T-cell (primary cell): ENCODE measurements at regions not wholly inside any gene's neighbourhood (a gene's known extent, or its start where the extent isn't known, plus 50 kb on each side); places are given as distances from the start of the nearest gene placed in this dataset.

Experiments used
- ATAC-seq, 4 experiments: fragments of 200-7000 bp in 3 of 4; fragments of 150-1000 bp in 1 of 4; cut with Tn5 transposase; replicated peaks in 1 of 4; 1 replicate in 3 of 4; 2 replicates in 1 of 4; pipeline ENCODE4 v1.10.0; 2021; ENCODE audit warnings: moderate library complexity in 3 of 4, mild to moderate bottlenecking in 2 of 4, moderate number of reproducible peaks in 1 of 4
- CTCF ChIA-PET, 2 donors: fragments of 300-600 bp; sonication (Branson Sonifier 250); formaldehyde crosslinking; loops; one replicate each; lab custom pipeline; 2022; ENCODE audit warnings: antibody characterized with exemption in 2 of 2; lab: Charles Lee
- POLR2A ChIA-PET, 2 donors: fragments of 300-600 bp; sonication (Branson Sonifier 250); formaldehyde crosslinking; loops; one replicate each; lab custom pipeline; 2022; ENCODE audit warnings: antibody characterized with exemption in 2 of 2; lab: Charles Lee
- DNase-seq, 35 experiments: peaks; one replicate each; pipeline versions ENCODE4 v3.0.0 to v3.0.0-alpha.2; 2013 to 2023
- H3K27ac ChIP-seq: one replicate; pipeline ENCODE4 v1.5.1; 2013; ENCODE audit warnings: low read length
- H3K27me3 ChIP-seq, 2 experiments: replicated peaks in 1 of 2; 1 replicate in 1 of 2; 2 replicates in 1 of 2; pipeline versions ENCODE4 v1.6.1 to v1.7.0; 2013; ENCODE audit warnings: low read length in 1 of 2, mixed read lengths in 1 of 2; ENCODE audit not compliant: control insufficient read depth in 2 of 2, insufficient read depth in 2 of 2; ENCODE audit errors: extremely low read depth in 1 of 2
- H3K36me3 ChIP-seq, 2 donors: 1 replicate in 1 of 2; 2 replicates in 1 of 2; pipeline versions ENCODE4 v1.6.1 to v1.7.0; 2013; ENCODE audit warnings: low read length in 1 of 2; ENCODE audit not compliant: control insufficient read depth in 2 of 2, insufficient read depth in 1 of 2; ENCODE audit errors: extremely low read depth in 1 of 2
- H3K4me1 ChIP-seq, 2 experiments: 1 replicate in 1 of 2; 2 replicates in 1 of 2; pipeline versions ENCODE4 v1.6.1 to v1.7.0; 2013; ENCODE audit warnings: low read length in 2 of 2, mixed read lengths in 1 of 2; ENCODE audit not compliant: insufficient read depth in 2 of 2, control insufficient read depth in 1 of 2; ENCODE audit errors: extremely low read depth in 1 of 2
- H3K4me3 ChIP-seq, 2 donors: 1 replicate in 1 of 2; 2 replicates in 1 of 2; pipeline versions ENCODE4 v1.5.1 to v1.7.0; 2013; ENCODE audit warnings: mild to moderate bottlenecking in 2 of 2, low read length in 1 of 2, moderate library complexity in 1 of 2; ENCODE audit not compliant: control insufficient read depth in 1 of 2; ENCODE audit errors: extremely low read depth in 1 of 2
- H3K9me3 ChIP-seq: 2 replicates; pipeline ENCODE4 v1.7.0; 2013
- H3K27ac Mint-ChIP-seq, 2 donors: one replicate each; pipeline ENCODE4 v1.8.0; 2020 to 2021; ENCODE audit warnings: mild to moderate bottlenecking in 2 of 2, mixed read lengths in 2 of 2
- H3K27me3 Mint-ChIP-seq, 2 donors: one replicate each; pipeline ENCODE4 v1.8.0; 2021 to 2022; ENCODE audit warnings: mixed read lengths in 2 of 2
- H3K36me3 Mint-ChIP-seq: one replicate; pipeline ENCODE4 v1.8.0; 2021; ENCODE audit warnings: mixed read lengths
- H3K4me1 Mint-ChIP-seq, 3 donors: one replicate each; pipeline ENCODE4 v1.8.0; 2020 to 2022; ENCODE audit warnings: mixed read lengths in 3 of 3, mild to moderate bottlenecking in 1 of 3
- H3K4me3 Mint-ChIP-seq, 3 donors: one replicate each; pipeline ENCODE4 v1.8.0; 2020 to 2022; ENCODE audit warnings: mild to moderate bottlenecking in 3 of 3, mixed read lengths in 3 of 3, moderate library complexity in 3 of 3
- H3K9me3 Mint-ChIP-seq, 3 donors: one replicate each; pipeline ENCODE4 v1.8.0; 2020 to 2022; ENCODE audit warnings: mixed read lengths in 3 of 3
- WGBS: methylation state at CpG from one replicate; pipeline ENCODE4 v1.1.5; 2013; ENCODE audit warnings: missing lambda C conversion rate; ENCODE audit not compliant: insufficient coverage; 5-methylcytosine and 5-hydroxymethylcytosine counted together

- H3K9me3 ChIP-seq: no peaks in the 10 kb centered on the region
- no peaks in the 10 kb centered on the region for H3K4me1 ChIP-seq
- H3K4me3 ChIP-seq: no peak overlapping the region
- no peaks in the 10 kb centered on the region for H3K36me3 ChIP-seq
- Mint-ChIP-seq H3K4me1 (peaks cover 0 to 8% (median 0%) of the 10 kb centered on the region in 3 donors), H3K4me3 (no peak overlapping the region), H3K27ac (no peak overlapping the region), H3K36me3 (no peaks in the 10 kb centered on the region), H3K9me3 (no peaks in the 10 kb centered on the region), H3K27me3 (peaks cover 9 to 13% of the 10 kb centered on the region in 2 donors)
- CTCF ChIA-PET: no interaction called here
- H3K27me3 ChIP-seq: peaks cover 0 to 23% of the 10 kb centered on the region in 2 experiments
- H3K27ac ChIP-seq: no peak overlapping the region
- POLR2A ChIA-PET: no interaction called here
- DNase-seq (no peak), ATAC-seq (no peak)
- 82% methylated on average over 8 of the region's 14 CpGs for WGBS
These were observed 324.4 kb upstream of the B3GAT1 start for GRCh38 chr11:134736251-134736947.

- Mint-ChIP-seq H3K9me3 (no peaks in the 10 kb centered on the region), H3K27ac (no peak overlapping the region), H3K36me3 (no peaks in the 10 kb centered on the region), H3K27me3 (peaks cover 9 to 13% of the 10 kb centered on the region in 2 donors), H3K4me1 (peaks cover 0 to 8% (median 0%) of the 10 kb centered on the region in 3 donors), H3K4me3 (peak overlapping the region in 1 of 3 donors; percentile 57)
- no peaks in the 10 kb centered on the region for H3K4me1 ChIP-seq
- ChIA-PET CTCF (no interaction called here), POLR2A (no interaction called here)
- no peak overlapping the region for H3K4me3 ChIP-seq
- H3K27ac ChIP-seq: no peak overlapping the region
- DNase-seq: peak in 1 of 35 experiments; percentile 4
- no peaks in the 10 kb centered on the region for H3K9me3 ChIP-seq
- H3K36me3 ChIP-seq: no peaks in the 10 kb centered on the region
- ATAC-seq: peak in 1 of 4 experiments; percentile 38
- H3K27me3 ChIP-seq: peaks cover 0 to 28% of the 10 kb centered on the region in 2 experiments
- WGBS: 0% methylated on average over 1 of the region's 14 CpGs
These were observed 322.9 kb upstream of the B3GAT1 start for GRCh38 chr11:134734894-134735293.

- peaks cover 0 to 25% of the 10 kb centered on the region in 2 experiments for H3K27me3 ChIP-seq
- DNase-seq (no peak), ATAC-seq (no peak)
- Mint-ChIP-seq H3K27me3 (peaks cover 9 to 13% of the 10 kb centered on the region in 2 donors), H3K9me3 (no peaks in the 10 kb centered on the region), H3K27ac (no peak overlapping the region), H3K4me1 (peaks cover 0 to 8% (median 0%) of the 10 kb centered on the region in 3 donors), H3K36me3 (no peaks in the 10 kb centered on the region), H3K4me3 (peak overlapping the region in 1 of 3 donors; percentile 57)
- H3K9me3 ChIP-seq: no peaks in the 10 kb centered on the region
- no peaks in the 10 kb centered on the region for H3K36me3 ChIP-seq
- WGBS: 85% methylated on average over 2 of the region's 9 CpGs
- ChIA-PET CTCF (no interaction called here), POLR2A (no interaction called here)
- no peak overlapping the region for H3K27ac ChIP-seq
- H3K4me1 ChIP-seq: no peaks in the 10 kb centered on the region
- no peak overlapping the region for H3K4me3 ChIP-seq
These were observed 322.3 kb upstream of the B3GAT1 start for GRCh38 chr11:134734141-134734845.

GRCh38 chr11:134733646-134734045 is 321.6 kb upstream of the B3GAT1 start:
- Mint-ChIP-seq H3K36me3 (no peaks in the 10 kb centered on the region), H3K4me1 (peaks cover 0 to 8% (median 0%) of the 10 kb centered on the region in 3 donors), H3K9me3 (no peaks in the 10 kb centered on the region), H3K4me3 (no peak overlapping the region), H3K27me3 (peaks cover 9 to 16% of the 10 kb centered on the region in 2 donors), H3K27ac (no peak overlapping the region)
- Histone ChIP-seq H3K4me1 (no peaks in the 10 kb centered on the region), H3K36me3 (no peaks in the 10 kb centered on the region), H3K27me3 (peaks cover 0 to 21% of the 10 kb centered on the region in 2 experiments), H3K4me3 (no peak overlapping the region), H3K9me3 (no peaks in the 10 kb centered on the region), H3K27ac (no peak overlapping the region)
- 63% methylated on average over 4 of the region's 9 CpGs for WGBS
- ATAC-seq (no peak), DNase-seq (no peak)
- ChIA-PET CTCF (no interaction called here), POLR2A (no interaction called here)

- no peaks in the 10 kb centered on the region for H3K36me3 ChIP-seq
- Mint-ChIP-seq H3K36me3 (no peaks in the 10 kb centered on the region), H3K27ac (no peak overlapping the region), H3K27me3 (peaks cover 23 to 26% of the 10 kb centered on the region in 2 donors), H3K4me3 (no peak overlapping the region), H3K9me3 (no peaks in the 10 kb centered on the region), H3K4me1 (peaks cover 0 to 8% (median 0%) of the 10 kb centered on the region in 3 donors)
- WGBS: 63% methylated on average over 4 of the region's 9 CpGs
- H3K27ac ChIP-seq: no peak overlapping the region
- CTCF ChIA-PET: no interaction called here
- H3K27me3 ChIP-seq: peaks cover 0 to 35% of the 10 kb centered on the region in 2 experiments
- no peaks in the 10 kb centered on the region for H3K4me1 ChIP-seq
- no peaks in the 10 kb centered on the region for H3K9me3 ChIP-seq
- ATAC-seq: no peak
- no peak for DNase-seq
- POLR2A ChIA-PET: interaction anchor here in 1 of 2 donors (0.6 kb wide), 1 partner anchor 1521 kb away, joined by 3 read pairs; no protein-coding TSS in a partner anchor
- no peak overlapping the region for H3K4me3 ChIP-seq
These were observed 319.3 kb upstream of the B3GAT1 start for GRCh38 chr11:134731213-134731961.

GRCh38 chr11:134730561-134731212 is 318.6 kb upstream of the B3GAT1 start:
- Histone ChIP-seq H3K27ac (no peak overlapping the region), H3K4me3 (no peak overlapping the region), H3K4me1 (no peaks in the 10 kb centered on the region), H3K27me3 (peaks cover 0 to 38% of the 10 kb centered on the region in 2 experiments), H3K36me3 (no peaks in the 10 kb centered on the region), H3K9me3 (no peaks in the 10 kb centered on the region)
- no peak for DNase-seq
- Mint-ChIP-seq H3K9me3 (no peaks in the 10 kb centered on the region), H3K4me1 (peaks cover 0 to 8% (median 0%) of the 10 kb centered on the region in 3 donors), H3K27me3 (peaks cover 27 to 32% of the 10 kb centered on the region in 2 donors), H3K36me3 (no peaks in the 10 kb centered on the region), H3K27ac (no peak overlapping the region), H3K4me3 (no peak overlapping the region)
- CTCF ChIA-PET: no interaction called here
- 71% methylated on average over 3 of the region's 5 CpGs for WGBS
- POLR2A ChIA-PET: no interaction called here
- ATAC-seq: no peak
